Trophoblast cell (in vitro differentiated cells and primary cell): ENCODE measurements at regions not wholly inside any gene's neighbourhood (a gene's known extent, or its start where the extent isn't known, plus 50 kb on each side); places are given as distances from the start of the nearest gene placed in this dataset.

Experiments used
- DNase-seq, 2 donors: peaks; one replicate each; pipeline ENCODE4 v3.0.0-alpha.2; 2016
- H2AFZ ChIP-seq: 2 replicates; pipeline ENCODE4 v1.6.1; 2013; ENCODE audit warnings: low read length, moderate library complexity, mild to moderate bottlenecking; ENCODE audit not compliant: insufficient read depth, poor library complexity
- H2AK5ac ChIP-seq: 2 replicates; pipeline ENCODE4 v1.6.1; 2013; ENCODE audit warnings: mild to moderate bottlenecking, low read length
- H2BK120ac ChIP-seq: 2 replicates; pipeline ENCODE4 v1.6.1; 2013; ENCODE audit warnings: low read length, mild to moderate bottlenecking, moderate library complexity; ENCODE audit not compliant: insufficient read depth, poor library complexity
- H2BK12ac ChIP-seq: 2 replicates; pipeline ENCODE4 v1.6.1; 2013; ENCODE audit warnings: mild to moderate bottlenecking, low read length, moderate library complexity
- H2BK5ac ChIP-seq: 2 replicates; pipeline ENCODE4 v1.6.1; 2013; ENCODE audit warnings: low read length, low read depth, moderate library complexity, mild to moderate bottlenecking; ENCODE audit not compliant: poor library complexity
- H3K14ac ChIP-seq: 2 replicates; pipeline ENCODE4 v1.6.1; 2013; ENCODE audit warnings: mild to moderate bottlenecking, low read length
- H3K18ac ChIP-seq: 2 replicates; pipeline ENCODE4 v1.6.1; 2013; ENCODE audit warnings: mild to moderate bottlenecking, low read length
- H3K23ac ChIP-seq: 2 replicates; pipeline ENCODE4 v1.6.1; 2013; ENCODE audit warnings: low read length
- H3K27ac ChIP-seq: 2 replicates; pipeline ENCODE4 v1.5.1; 2013; ENCODE audit warnings: low read depth, mild to moderate bottlenecking, inconsistent platforms, low read length, moderate library complexity
- H3K27me3 ChIP-seq: 2 replicates; pipeline ENCODE4 v1.6.1; 2013; ENCODE audit warnings: inconsistent platforms, mild to moderate bottlenecking, low read length, moderate library complexity; ENCODE audit not compliant: insufficient read depth
- H3K36me3 ChIP-seq, 2 experiments: 1 replicate in 1 of 2; 2 replicates in 1 of 2; pipeline ENCODE4 v1.6.1; 2013; ENCODE audit warnings: low read length in 2 of 2, mild to moderate bottlenecking in 2 of 2, moderate library complexity in 1 of 2; ENCODE audit not compliant: insufficient read depth in 2 of 2, control insufficient read depth in 1 of 2
- H3K4ac ChIP-seq: 2 replicates; pipeline ENCODE4 v1.6.1; 2013; ENCODE audit warnings: low read depth, mild to moderate bottlenecking, low read length, moderate library complexity
- H3K4me1 ChIP-seq, 2 experiments: 1 replicate in 1 of 2; 2 replicates in 1 of 2; pipeline ENCODE4 v1.6.1; 2013; ENCODE audit warnings: low read length in 2 of 2, mild to moderate bottlenecking in 2 of 2, moderate library complexity in 1 of 2; ENCODE audit not compliant: insufficient read depth in 2 of 2, control insufficient read depth in 1 of 2
- H3K4me2 ChIP-seq: 2 replicates; pipeline ENCODE4 v1.6.1; 2013; ENCODE audit warnings: inconsistent platforms, mild to moderate bottlenecking, low read length, moderate library complexity
- H3K4me3 ChIP-seq: 2 replicates; pipeline ENCODE4 v1.5.1; 2013; ENCODE audit warnings: mild to moderate bottlenecking, low read depth, low read length, inconsistent platforms
- H3K79me1 ChIP-seq: one replicate; pipeline ENCODE4 v1.6.1; 2013; ENCODE audit warnings: low read length
- H3K79me2 ChIP-seq: 2 replicates; pipeline ENCODE4 v1.6.1; 2013; ENCODE audit warnings: low read length, mild to moderate bottlenecking; ENCODE audit not compliant: control insufficient read depth, insufficient read depth, poor library complexity
- H3K9ac ChIP-seq: 2 replicates; pipeline ENCODE4 v1.6.1; 2013; ENCODE audit warnings: mild to moderate bottlenecking, low read length
- H3K9me3 ChIP-seq: 2 replicates; pipeline ENCODE4 v1.6.1; 2013; ENCODE audit warnings: low read depth, mild to moderate bottlenecking, control low read depth, inconsistent platforms, low read length; ENCODE audit not compliant: insufficient read depth
- H4K12ac ChIP-seq: 2 replicates; pipeline ENCODE4 v1.6.1; 2013; ENCODE audit warnings: low read depth, mild to moderate bottlenecking, low read length, moderate library complexity
- H4K8ac ChIP-seq: 2 replicates; pipeline ENCODE4 v1.6.1; 2013; ENCODE audit warnings: low read depth, mild to moderate bottlenecking, low read length, moderate library complexity
- H4K91ac ChIP-seq: one replicate; pipeline ENCODE4 v1.6.1; 2013; ENCODE audit warnings: low read depth, mild to moderate bottlenecking, low read length, moderate library complexity
- WGBS: extraction: QIAGEN DNeasy Blood & Tissue Kit; methylation state at CpG from one replicate; pipeline ENCODE4 v1.1.7; 2013; ENCODE audit warnings: missing lambda C conversion rate; ENCODE audit not compliant: insufficient read length, insufficient coverage; ENCODE audit errors: extremely low coverage; 5-methylcytosine and 5-hydroxymethylcytosine counted together

GRCh38 chr15:96638793-96639192 is 308.3 kb downstream of the NR2F2 start:
- Histone ChIP-seq H3K23ac (no peak overlapping the region), H2AK5ac (no peak overlapping the region), H2BK5ac (no peak overlapping the region), H3K18ac (no peak overlapping the region), H3K14ac (no peak overlapping the region), H3K9ac (no peak overlapping the region), H4K8ac (no peak overlapping the region), H3K4me3 (no peak overlapping the region), H3K9me3 (no peaks in the 10 kb centered on the region), H3K36me3 (no peaks in the 10 kb centered on the region), H2BK12ac (no peak overlapping the region), H3K4me1 (no peaks in the 10 kb centered on the region), H3K79me1 (no peaks in the 10 kb centered on the region), H3K4me2 (no peak overlapping the region), H4K91ac (no peak overlapping the region), H2AFZ (no peak overlapping the region), H3K27ac (no peak overlapping the region), H3K27me3 (no peaks in the 10 kb centered on the region), H3K79me2 (no peaks in the 10 kb centered on the region), H2BK120ac (no peak overlapping the region), H4K12ac (no peak overlapping the region), H3K4ac (no peak overlapping the region)
- WGBS = no CpG with 5 or more reads among the region's 1 CpG
- no peak for DNase-seq

- no peak for DNase-seq
- H2AK5ac ChIP-seq = no peak overlapping the region
- no peak overlapping the region for H3K9ac ChIP-seq
- no peak overlapping the region for H4K12ac ChIP-seq
- H3K4ac ChIP-seq = no peak overlapping the region
- no peak overlapping the region for H3K18ac ChIP-seq
- H2BK120ac ChIP-seq = no peak overlapping the region
- H2BK5ac ChIP-seq = no peak overlapping the region
- no peak overlapping the region for H3K27ac ChIP-seq
- H3K9me3 ChIP-seq = no peaks in the 10 kb centered on the region
- no peaks in the 10 kb centered on the region for H3K4me1 ChIP-seq
- no peak overlapping the region for H3K4me3 ChIP-seq
- H3K27me3 ChIP-seq = no peaks in the 10 kb centered on the region
- H4K91ac ChIP-seq = no peak overlapping the region
- H3K4me2 ChIP-seq = no peak overlapping the region
- no peak overlapping the region for H2AFZ ChIP-seq
- no peak overlapping the region for H3K23ac ChIP-seq
- H3K14ac ChIP-seq = no peak overlapping the region
- H3K79me1 ChIP-seq = no peaks in the 10 kb centered on the region
- H3K36me3 ChIP-seq = no peaks in the 10 kb centered on the region
- H2BK12ac ChIP-seq = no peak overlapping the region
- H3K79me2 ChIP-seq = no peaks in the 10 kb centered on the region
- no CpG with 5 or more reads among the region's 9 CpGs for WGBS
- H4K8ac ChIP-seq = no peak overlapping the region
Observed at GRCh38 chr15:96645796-96646195, 315.3 kb downstream of the NR2F2 start.

- no peak overlapping the region for H3K27ac ChIP-seq
- no peak overlapping the region for H2BK120ac ChIP-seq
- no peaks in the 10 kb centered on the region for H3K9me3 ChIP-seq
- no peak overlapping the region for H2AFZ ChIP-seq
- H3K79me2 ChIP-seq = no peaks in the 10 kb centered on the region
- H4K12ac ChIP-seq = no peak overlapping the region
- H3K36me3 ChIP-seq = no peaks in the 10 kb centered on the region
- H2BK5ac ChIP-seq = no peak overlapping the region
- H2AK5ac ChIP-seq = no peak overlapping the region
- H3K14ac ChIP-seq = no peak overlapping the region
- no peak overlapping the region for H3K9ac ChIP-seq
- H3K79me1 ChIP-seq = no peaks in the 10 kb centered on the region
- H2BK12ac ChIP-seq = no peak overlapping the region
- H3K4ac ChIP-seq = no peak overlapping the region
- H3K18ac ChIP-seq = no peak overlapping the region
- H3K27me3 ChIP-seq = no peaks in the 10 kb centered on the region
- no peak overlapping the region for H4K91ac ChIP-seq
- no peaks in the 10 kb centered on the region for H3K4me1 ChIP-seq
- H4K8ac ChIP-seq = no peak overlapping the region
- H3K4me2 ChIP-seq = no peak overlapping the region
- no peak overlapping the region for H3K4me3 ChIP-seq
- DNase-seq = no peak
- no peak overlapping the region for H3K23ac ChIP-seq
- no CpG with 5 or more reads among the region's 9 CpGs for WGBS
Observed at GRCh38 chr15:96648866-96649265, 318.4 kb downstream of the NR2F2 start.

- no peak overlapping the region for H2AK5ac ChIP-seq
- H4K8ac ChIP-seq = no peak overlapping the region
- no peaks in the 10 kb centered on the region for H3K4me1 ChIP-seq
- WGBS = no CpG with 5 or more reads among the region's 1 CpG
- H4K12ac ChIP-seq = no peak overlapping the region
- no peak overlapping the region for H3K14ac ChIP-seq
- no peak overlapping the region for H3K4me3 ChIP-seq
- H3K4ac ChIP-seq = no peak overlapping the region
- H3K9ac ChIP-seq = no peak overlapping the region
- no peaks in the 10 kb centered on the region for H3K27me3 ChIP-seq
- no peak for DNase-seq
- no peak overlapping the region for H2BK120ac ChIP-seq
- H3K4me2 ChIP-seq = no peak overlapping the region
- no peaks in the 10 kb centered on the region for H3K36me3 ChIP-seq
- no peaks in the 10 kb centered on the region for H3K79me2 ChIP-seq
- H3K79me1 ChIP-seq = no peaks in the 10 kb centered on the region
- H2AFZ ChIP-seq = no peak overlapping the region
- no peak overlapping the region for H2BK12ac ChIP-seq
- no peak overlapping the region for H3K23ac ChIP-seq
- no peak overlapping the region for H4K91ac ChIP-seq
- no peak overlapping the region for H3K18ac ChIP-seq
- no peak overlapping the region for H2BK5ac ChIP-seq
- H3K9me3 ChIP-seq = no peaks in the 10 kb centered on the region
- H3K27ac ChIP-seq = no peak overlapping the region
Observed at GRCh38 chr15:96657096-96657495, 326.6 kb downstream of the NR2F2 start.
